DND-41 (cell line): ENCODE measurements at regions not wholly inside any gene's neighbourhood (a gene's known extent, or its start where the extent isn't known, plus 50 kb on each side); places are given as distances from the start of the nearest gene placed in this dataset.
A peak's percentile ranks its signal among the peaks of the same experiment; 100 is the strongest.

ENCODE experiments used
- ATAC-seq: fragments of 200-7000 bp; cut with Tn5 transposase; 3 replicates; pipeline ENCODE4 v1.9.1; 2021; ENCODE audit warnings: low read depth; ENCODE audit not compliant: insufficient read depth
- DNase-seq: peaks from one replicate; pipeline ENCODE4 v3.0.0-alpha.2; 2020
- H2AFZ ChIP-seq: 2 replicates; pipeline ENCODE4 v1.6.0; 2012; ENCODE audit warnings: low read depth, low read length
- H3K27ac ChIP-seq: 2 replicates; pipeline ENCODE4 v1.5.1; 2012; ENCODE audit warnings: low read length, inconsistent platforms
- H3K27me3 ChIP-seq: fragments of 200-600 bp; sonication (generic); 2 replicates; pipeline ENCODE4 v1.6.0; 2012; ENCODE audit warnings: low read length, mild to moderate bottlenecking, inconsistent platforms; ENCODE audit not compliant: insufficient read depth, poor library complexity
- H3K36me3 ChIP-seq: 2 replicates; pipeline ENCODE4 v1.5.1; 2012; ENCODE audit warnings: low read length, inconsistent platforms; ENCODE audit not compliant: insufficient read depth
- H3K4me1 ChIP-seq: 2 replicates; pipeline ENCODE4 v1.5.1; 2012; ENCODE audit warnings: mild to moderate bottlenecking, low read length; ENCODE audit not compliant: insufficient read depth
- H3K4me2 ChIP-seq: 2 replicates; pipeline ENCODE4 v1.6.0; 2012; ENCODE audit warnings: mild to moderate bottlenecking, moderate library complexity, low read length, inconsistent platforms; ENCODE audit not compliant: insufficient read depth
- H3K4me3 ChIP-seq, 2 experiments: fragments of 200-600 bp in 1 of 2; shearing (Covaris generic) in 1 of 2; 2 replicates each; pipeline ENCODE4 v1.5.1; 2012 to 2016; ENCODE audit warnings: inconsistent platforms in 2 of 2, low read length in 2 of 2, mild to moderate bottlenecking in 2 of 2, low read depth in 1 of 2, moderate library complexity in 1 of 2
- H3K79me2 ChIP-seq: 2 replicates; pipeline ENCODE4 v1.6.0; 2012; ENCODE audit warnings: low read length, inconsistent platforms; ENCODE audit not compliant: insufficient read depth
- H3K9ac ChIP-seq: 2 replicates; pipeline ENCODE4 v1.6.0; 2012; ENCODE audit warnings: low read depth, mild to moderate bottlenecking, inconsistent platforms, low read length, moderate library complexity
- H3K9me3 ChIP-seq: 2 replicates; pipeline ENCODE4 v1.5.1; 2012; ENCODE audit warnings: low read length, moderate library complexity, mild to moderate bottlenecking, inconsistent platforms; ENCODE audit not compliant: insufficient read depth, severe bottlenecking
- H4K20me1 ChIP-seq: 2 replicates; pipeline ENCODE4 v1.6.0; 2012; ENCODE audit warnings: low read length; ENCODE audit not compliant: insufficient read depth
- CTCF ChIP-seq: IDR thresholded peaks from 2 replicates; pipeline ENCODE4 v1.5.1; 2012; ENCODE audit warnings: borderline replicate concordance, low read length, moderate library complexity, mild to moderate bottlenecking; ENCODE audit not compliant: poor library complexity, severe bottlenecking; ENCODE audit errors: extremely low read depth
- EZH2 ChIP-seq: IDR thresholded peaks from 3 replicates; pipeline ENCODE4 v1.6.1; 2012; ENCODE audit warnings: borderline replicate concordance, low read depth, mild to moderate bottlenecking, moderate library complexity, low read length, inconsistent platforms; ENCODE audit not compliant: severe bottlenecking

DNA sequence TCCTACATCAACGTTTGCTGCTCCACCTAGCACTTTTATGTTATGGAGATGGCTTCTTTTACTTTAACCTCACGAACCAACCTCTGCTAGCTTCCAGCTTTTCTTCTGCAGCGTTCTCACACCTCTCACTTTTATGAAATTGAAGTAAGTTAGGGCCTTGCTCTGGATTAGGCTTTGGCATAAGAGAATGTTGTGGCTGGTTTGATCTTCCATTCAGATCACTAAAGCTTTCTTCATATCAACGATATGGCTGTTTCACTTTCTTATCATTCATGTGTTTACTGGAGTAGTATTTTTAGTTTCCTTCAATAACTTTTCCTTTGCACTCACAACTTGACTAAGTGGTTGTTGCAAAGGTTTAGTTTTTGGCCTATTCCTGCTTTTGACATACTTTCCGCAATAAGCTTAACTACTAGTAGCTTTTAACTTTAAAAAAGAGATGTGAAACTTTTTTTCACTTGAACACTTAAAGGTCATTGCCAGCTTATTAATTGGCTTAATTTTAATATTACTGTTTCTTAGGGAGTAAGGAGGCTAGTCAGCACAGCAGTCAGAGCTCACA is 60.0 kb upstream of the SPRY2 start:
- DNase-seq, result no peak

GRCh38 chr13:80400164-80400864 is 59.4 kb upstream of the SPRY2 start:
- no peaks in the 10 kb centered on the region for H3K36me3 ChIP-seq
- TF ChIP-seq CTCF (no peak), EZH2 (no peak)
- H4K20me1 ChIP-seq, result no peaks in the 10 kb centered on the region
- H3K79me2 ChIP-seq, result no peaks in the 10 kb centered on the region
- no peak overlapping the region for H3K4me2 ChIP-seq
- ATAC-seq, result no peak
- no peaks in the 10 kb centered on the region for H3K27me3 ChIP-seq
- no peak overlapping the region for H3K27ac ChIP-seq
- no peak overlapping the region for H3K4me3 ChIP-seq
- H3K9ac ChIP-seq, result no peak overlapping the region
- no peaks in the 10 kb centered on the region for H3K9me3 ChIP-seq
- H3K4me1 ChIP-seq, result no peaks in the 10 kb centered on the region
- H2AFZ ChIP-seq, result no peak overlapping the region
- no peak for DNase-seq

More for the DNA sequence above, 60.0 kb upstream of the SPRY2 start:
- Histone ChIP-seq H3K27me3 (no peaks in the 10 kb centered on the region), H3K4me3 (no peak overlapping the region), H3K9ac (no peak overlapping the region), H3K9me3 (no peaks in the 10 kb centered on the region), H3K4me2 (no peak overlapping the region), H2AFZ (no peak overlapping the region), H3K4me1 (no peaks in the 10 kb centered on the region), H4K20me1 (no peaks in the 10 kb centered on the region), H3K27ac (no peak overlapping the region), H3K79me2 (no peaks in the 10 kb centered on the region), H3K36me3 (no peaks in the 10 kb centered on the region)
- TF ChIP-seq CTCF (no peak), EZH2 (no peak)
- no peak for ATAC-seq

DNA sequence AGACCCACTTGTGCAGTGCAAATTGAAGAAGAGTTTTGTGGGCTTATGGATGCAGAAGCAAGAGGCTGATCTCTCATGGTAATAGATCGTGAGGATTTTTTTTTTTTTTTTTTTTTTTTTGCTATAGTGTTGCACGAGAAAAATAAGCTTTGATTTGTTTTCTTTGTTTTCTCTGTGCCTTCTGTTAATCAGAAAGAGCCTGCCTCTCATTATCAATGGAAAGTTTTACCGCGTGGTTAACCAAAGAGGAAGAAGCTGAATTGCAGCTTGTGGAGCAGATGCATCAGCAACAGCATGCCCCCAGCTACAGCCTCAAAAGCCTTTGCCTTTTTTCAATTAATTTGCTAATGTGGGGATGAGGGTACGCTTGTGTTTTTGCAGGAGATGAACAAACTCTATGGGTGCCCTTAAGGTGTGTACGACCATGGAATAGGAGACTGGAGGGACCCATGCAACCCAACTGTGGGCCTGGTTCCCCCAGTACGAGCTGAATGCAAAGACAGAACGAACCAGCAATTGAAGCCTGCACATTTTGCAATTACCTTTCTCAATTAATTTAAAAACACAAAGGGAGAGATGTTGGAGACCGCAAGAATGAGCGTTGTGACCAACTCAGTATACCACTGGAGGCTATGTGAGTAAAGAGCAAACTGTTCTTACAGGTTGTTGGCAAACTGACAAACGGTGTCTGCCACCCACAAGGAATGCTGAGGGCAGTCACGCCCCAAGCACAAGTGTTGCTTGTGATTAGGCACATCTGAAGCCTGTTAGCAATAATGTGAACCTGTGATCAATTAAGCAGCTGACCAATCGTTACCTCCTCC is 58.6 kb upstream of the SPRY2 start:
- ATAC-seq (peak; percentile 56), DNase-seq (no peak)
- Histone ChIP-seq H3K9me3 (no peaks in the 10 kb centered on the region), H3K27me3 (no peaks in the 10 kb centered on the region), H3K9ac (no peak overlapping the region), H3K4me1 (no peaks in the 10 kb centered on the region), H3K27ac (no peak overlapping the region), H3K4me3 (no peak overlapping the region), H4K20me1 (no peaks in the 10 kb centered on the region), H3K4me2 (no peak overlapping the region), H3K79me2 (no peaks in the 10 kb centered on the region), H2AFZ (no peak overlapping the region), H3K36me3 (no peaks in the 10 kb centered on the region)
- no peak for TF ChIP-seq EZH2
- no peak for TF ChIP-seq CTCF
